ENCODE measurements at regions not wholly inside any gene's neighbourhood (a gene's known extent, or its start where the extent isn't known, plus 50 kb on each side); places are given as distances from the start of the nearest gene placed in this dataset.
"Not testable (repeated sequence)": the region's sequence is repeated elsewhere in the genome, so short reads cannot be mapped to it uniquely, and the experiment has no call there.

DNA sequence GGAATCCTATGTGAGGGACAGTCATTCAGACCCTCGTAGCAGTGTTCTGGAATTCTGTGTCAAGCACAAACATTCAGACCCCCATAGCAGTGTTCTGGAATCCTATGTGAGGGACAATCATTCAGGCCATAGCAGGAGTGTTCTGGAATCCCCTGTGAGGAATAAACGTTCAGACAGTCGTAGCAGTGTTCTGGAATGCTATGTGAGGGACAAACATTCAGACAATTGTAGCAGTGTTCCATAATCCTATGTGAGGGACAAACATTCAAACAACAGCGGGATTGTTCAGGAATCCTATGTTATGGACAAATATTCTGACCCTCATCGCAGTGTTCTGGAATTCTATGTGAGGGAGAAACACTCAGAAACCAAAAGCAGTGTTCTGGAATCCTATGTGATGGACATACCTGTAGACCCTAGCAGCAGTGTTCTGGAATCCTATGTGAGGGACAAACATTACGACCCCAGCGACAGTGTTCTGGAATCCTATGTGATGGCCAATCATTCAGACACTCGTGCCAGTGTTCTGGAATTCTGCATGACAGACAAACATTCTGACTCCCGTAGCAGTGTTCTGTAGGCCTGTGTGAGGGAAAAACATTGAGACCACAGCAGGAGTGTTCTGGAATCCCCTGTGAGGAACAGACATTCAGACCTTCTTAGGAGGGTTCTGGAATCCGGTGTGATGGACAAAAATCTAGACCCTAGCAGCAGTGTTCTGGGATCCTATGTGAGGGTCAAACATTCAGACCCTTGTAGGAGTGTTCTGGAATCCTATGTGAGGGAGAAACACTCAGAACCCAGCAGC is 388.1 kb upstream of the SPATA31A5 start:
- H3K36me3 ChIP-seq (ENCODE audit: control insufficient read depth in 2 of 2, extremely low read depth in 1 of 2, insufficient read depth in 1 of 2, low read length in 1 of 2); H3K4me1 ChIP-seq (ENCODE audit: control insufficient read depth in 1 of 2, extremely low read depth in 1 of 2, insufficient read depth in 2 of 2, low read length in 2 of 2); H3K4me3 ChIP-seq (ENCODE audit: control insufficient read depth in 1 of 2, extremely low read depth in 1 of 2, low read length in 1 of 2); H3K27ac Mint-ChIP-seq; H3K36me3 Mint-ChIP-seq; ATAC-seq (replicated peaks in 1 of 4); POLR2A ChIA-PET; DNase-seq; CTCF ChIA-PET; H3K27me3 Mint-ChIP-seq; H3K4me3 Mint-ChIP-seq; H3K4me1 Mint-ChIP-seq; H3K9me3 ChIP-seq; H3K9me3 Mint-ChIP-seq; H3K27ac ChIP-seq (ENCODE audit: low read length); H3K27me3 ChIP-seq (replicated peaks in 1 of 2; ENCODE audit: control insufficient read depth in 2 of 2, extremely low read depth in 1 of 2, insufficient read depth in 2 of 2, low read length in 1 of 2): not testable (repeated sequence)
- 64% methylated on average over 5 of the region's 10 CpGs for WGBS (ENCODE audit: insufficient coverage)

DNA sequence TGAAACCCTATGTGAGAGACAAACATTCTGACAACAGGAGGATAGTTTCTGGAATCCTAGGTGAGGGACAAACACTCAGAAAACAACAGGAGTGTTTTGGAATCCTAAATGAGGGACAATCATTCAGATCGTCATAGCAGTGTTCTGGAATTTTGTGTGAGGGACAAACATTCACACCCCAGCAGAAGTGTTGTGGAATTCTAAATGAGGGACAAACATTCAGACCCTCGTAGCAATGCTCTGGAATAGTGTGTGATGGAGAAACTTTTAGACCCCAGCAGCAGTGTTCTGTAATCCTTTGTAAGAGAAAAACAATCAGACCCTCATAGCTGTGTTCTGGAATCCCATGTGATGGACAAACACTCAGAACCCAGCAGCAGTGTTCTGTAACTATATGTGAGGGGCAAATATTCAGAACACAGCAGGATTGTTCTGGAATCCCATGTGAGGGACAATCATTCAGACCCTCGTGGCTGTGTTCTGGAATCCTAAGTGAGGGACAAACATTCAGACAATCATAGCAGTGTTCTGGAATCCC is 387.4 kb upstream of the SPATA31A5 start:
- H3K9me3 Mint-ChIP-seq; H3K4me3 ChIP-seq (ENCODE audit: control insufficient read depth in 1 of 2, extremely low read depth in 1 of 2, low read length in 1 of 2); H3K27ac Mint-ChIP-seq; DNase-seq; H3K27me3 ChIP-seq (replicated peaks in 1 of 2; ENCODE audit: control insufficient read depth in 2 of 2, extremely low read depth in 1 of 2, insufficient read depth in 2 of 2, low read length in 1 of 2); H3K4me3 Mint-ChIP-seq; H3K36me3 Mint-ChIP-seq; CTCF ChIA-PET; POLR2A ChIA-PET; ATAC-seq (replicated peaks in 1 of 4); H3K27me3 Mint-ChIP-seq; H3K4me1 ChIP-seq (ENCODE audit: control insufficient read depth in 1 of 2, extremely low read depth in 1 of 2, insufficient read depth in 2 of 2, low read length in 2 of 2); H3K4me1 Mint-ChIP-seq; H3K9me3 ChIP-seq; H3K36me3 ChIP-seq (ENCODE audit: control insufficient read depth in 2 of 2, extremely low read depth in 1 of 2, insufficient read depth in 1 of 2, low read length in 1 of 2); H3K27ac ChIP-seq (ENCODE audit: low read length): not testable (repeated sequence)
- 26% methylated on average over 2 of the region's 3 CpGs for WGBS (ENCODE audit: insufficient coverage)

DNA sequence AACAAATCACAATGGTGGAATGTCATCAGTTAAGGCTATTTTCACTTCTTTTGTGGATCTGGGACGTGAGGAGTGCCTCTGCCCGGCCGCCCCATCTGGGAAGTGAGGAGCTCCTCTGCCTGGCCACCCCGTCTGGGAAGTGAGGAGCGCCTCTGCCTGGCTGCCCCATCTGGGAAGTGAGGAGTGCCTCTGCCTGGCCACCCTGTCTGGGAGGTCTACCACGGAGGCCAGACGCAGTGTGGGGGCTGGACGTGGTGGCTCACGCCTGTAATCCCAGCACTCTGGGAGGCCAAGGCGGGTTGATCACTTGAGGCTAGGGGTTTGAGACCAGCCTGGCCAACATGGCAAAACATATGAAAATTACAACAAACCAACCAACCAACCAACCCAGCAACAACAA is 369.7 kb upstream of the SPATA31A5 start:
- H3K27me3 Mint-ChIP-seq; CTCF ChIA-PET; H3K4me3 ChIP-seq (ENCODE audit: control insufficient read depth in 1 of 2, extremely low read depth in 1 of 2, low read length in 1 of 2); H3K27ac Mint-ChIP-seq; H3K27me3 ChIP-seq (replicated peaks in 1 of 2; ENCODE audit: control insufficient read depth in 2 of 2, extremely low read depth in 1 of 2, insufficient read depth in 2 of 2, low read length in 1 of 2); H3K4me1 Mint-ChIP-seq; ATAC-seq (replicated peaks in 1 of 4); DNase-seq; H3K4me1 ChIP-seq (ENCODE audit: control insufficient read depth in 1 of 2, extremely low read depth in 1 of 2, insufficient read depth in 2 of 2, low read length in 2 of 2); H3K27ac ChIP-seq (ENCODE audit: low read length); POLR2A ChIA-PET; H3K36me3 ChIP-seq (ENCODE audit: control insufficient read depth in 2 of 2, extremely low read depth in 1 of 2, insufficient read depth in 1 of 2, low read length in 1 of 2); H3K9me3 ChIP-seq; H3K4me3 Mint-ChIP-seq; H3K36me3 Mint-ChIP-seq: not testable (repeated sequence)
- 96% methylated on average over 8 of the region's 10 CpGs for WGBS (ENCODE audit: insufficient coverage)
- H3K9me3 Mint-ChIP-seq, result peaks cover 4 to 19% (median 5%) of the 10 kb centered on the region in 3 donors

DNA sequence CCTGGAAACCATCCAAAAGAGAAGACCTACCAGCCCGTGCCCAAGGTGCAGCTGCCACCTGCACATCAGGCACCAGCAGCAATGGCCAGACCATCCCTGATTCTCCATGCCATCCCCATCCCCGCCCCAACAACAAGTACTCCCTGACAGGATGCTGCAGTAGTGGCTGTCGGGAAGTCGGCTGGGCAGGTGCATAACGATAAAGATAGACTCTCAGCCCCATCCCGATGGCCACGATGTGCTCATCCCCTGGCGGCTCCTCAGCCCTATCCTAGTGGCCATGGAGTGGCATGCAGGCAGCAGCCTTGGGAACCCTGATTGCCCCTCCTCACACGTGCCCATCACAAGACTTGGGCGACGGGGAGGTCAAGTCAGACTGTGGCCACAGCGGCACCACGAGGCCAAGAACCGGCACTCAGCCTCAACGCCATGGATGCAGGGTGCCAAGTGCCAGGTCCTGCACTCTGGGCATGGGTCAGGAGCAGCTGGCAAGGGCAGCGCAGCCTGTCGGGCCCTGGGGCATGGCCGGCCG is 368.8 kb upstream of the SPATA31A5 start:
- peaks cover 4 to 19% (median 5%) of the 10 kb centered on the region in 3 donors for H3K9me3 Mint-ChIP-seq
- H3K4me3 Mint-ChIP-seq, result no peak overlapping the region
- H3K36me3 ChIP-seq (ENCODE audit: control insufficient read depth in 2 of 2, extremely low read depth in 1 of 2, insufficient read depth in 1 of 2, low read length in 1 of 2), result no peaks in the 10 kb centered on the region
- no peaks in the 10 kb centered on the region for H3K9me3 ChIP-seq
- H3K36me3 Mint-ChIP-seq, result no peaks in the 10 kb centered on the region
- no peak for ATAC-seq (replicated peaks in 1 of 4)
- DNase-seq, result no peak
- 91% methylated on average over 19 of the region's 19 CpGs for WGBS (ENCODE audit: insufficient coverage)
- ChIA-PET POLR2A (no interaction called here), CTCF (no interaction called here)
- no peaks in the 10 kb centered on the region for H3K27me3 ChIP-seq (replicated peaks in 1 of 2; ENCODE audit: control insufficient read depth in 2 of 2, extremely low read depth in 1 of 2, insufficient read depth in 2 of 2, low read length in 1 of 2)
- no peak overlapping the region for H3K27ac ChIP-seq (ENCODE audit: low read length)
- H3K27ac Mint-ChIP-seq, result no peak overlapping the region
- no peak overlapping the region for H3K4me3 ChIP-seq (ENCODE audit: control insufficient read depth in 1 of 2, extremely low read depth in 1 of 2, low read length in 1 of 2)
- no peaks in the 10 kb centered on the region for H3K27me3 Mint-ChIP-seq
- H3K4me1 ChIP-seq (ENCODE audit: control insufficient read depth in 1 of 2, extremely low read depth in 1 of 2, insufficient read depth in 2 of 2, low read length in 2 of 2), result no peaks in the 10 kb centered on the region
- H3K4me1 Mint-ChIP-seq, result no peaks in the 10 kb centered on the region

DNA sequence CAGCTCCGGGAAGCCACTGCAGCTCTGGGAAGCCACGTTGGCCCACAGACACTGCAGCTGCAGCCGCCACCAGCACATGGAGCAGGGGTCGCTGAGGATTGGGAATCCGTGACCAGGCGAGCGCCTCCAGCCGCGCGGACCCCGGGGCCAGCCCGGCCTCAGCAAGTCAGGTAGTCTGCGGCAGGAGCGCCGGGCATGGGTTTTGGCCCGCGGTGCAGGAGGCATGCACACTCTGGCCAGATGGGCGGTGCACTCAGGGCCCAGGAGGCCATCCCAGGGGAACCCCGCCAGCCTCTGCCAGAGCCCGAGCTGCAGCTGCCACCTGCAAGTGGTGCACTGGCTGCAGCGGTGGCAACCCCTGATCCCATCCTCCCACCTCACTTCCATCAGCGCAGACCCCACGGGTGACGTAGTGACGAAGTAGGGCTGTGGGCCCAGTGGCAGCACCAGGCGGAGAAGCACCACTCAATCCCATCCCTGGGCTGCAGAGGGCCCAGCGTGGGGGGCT is 368.3 kb upstream of the SPATA31A5 start:
- peaks cover 4 to 16% (median 5%) of the 10 kb centered on the region in 3 donors for H3K9me3 Mint-ChIP-seq
- Histone ChIP-seq H3K9me3 (no peaks in the 10 kb centered on the region), H3K4me3 (ENCODE audit: control insufficient read depth in 1 of 2, extremely low read depth in 1 of 2, low read length in 1 of 2) (no peak overlapping the region), H3K27me3 (replicated peaks in 1 of 2; ENCODE audit: control insufficient read depth in 2 of 2, extremely low read depth in 1 of 2, insufficient read depth in 2 of 2, low read length in 1 of 2) (no peaks in the 10 kb centered on the region), H3K36me3 (ENCODE audit: control insufficient read depth in 2 of 2, extremely low read depth in 1 of 2, insufficient read depth in 1 of 2, low read length in 1 of 2) (no peaks in the 10 kb centered on the region), H3K4me1 (ENCODE audit: control insufficient read depth in 1 of 2, extremely low read depth in 1 of 2, insufficient read depth in 2 of 2, low read length in 2 of 2) (no peaks in the 10 kb centered on the region), H3K27ac (ENCODE audit: low read length) (no peak overlapping the region)
- H3K4me3 Mint-ChIP-seq, result no peak overlapping the region
- H3K36me3 Mint-ChIP-seq, result no peaks in the 10 kb centered on the region
- ChIA-PET POLR2A (no interaction called here), CTCF (no interaction called here)
- no peak overlapping the region for H3K27ac Mint-ChIP-seq
- no peaks in the 10 kb centered on the region for H3K4me1 Mint-ChIP-seq
- no peak for ATAC-seq (replicated peaks in 1 of 4)
- H3K27me3 Mint-ChIP-seq, result no peaks in the 10 kb centered on the region
- DNase-seq, result no peak
- 90% methylated on average over 22 of the region's 27 CpGs for WGBS (ENCODE audit: insufficient coverage)

DNA sequence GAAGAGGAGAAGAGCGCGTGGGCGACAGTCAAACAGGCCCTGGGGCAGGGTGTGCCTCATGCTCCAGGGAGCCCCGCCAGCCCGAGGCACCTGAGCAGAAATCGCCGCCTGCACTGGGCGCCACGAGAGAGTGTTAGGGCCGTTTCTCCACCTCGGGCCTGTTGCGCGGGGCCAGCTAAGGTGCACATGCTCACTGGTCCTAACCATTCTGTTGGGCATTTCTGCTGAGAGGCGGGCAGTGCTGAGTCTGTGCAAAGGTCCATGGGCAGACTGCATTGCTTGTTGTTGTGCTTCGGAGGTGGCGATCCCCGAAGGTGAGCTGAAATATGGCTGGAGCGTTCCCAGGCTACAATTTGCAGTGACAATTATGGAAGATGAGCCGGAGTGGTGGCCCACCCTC is 367.8 kb upstream of the SPATA31A5 start:
- Histone ChIP-seq H3K4me3 (ENCODE audit: control insufficient read depth in 1 of 2, extremely low read depth in 1 of 2, low read length in 1 of 2) (no peak overlapping the region), H3K36me3 (ENCODE audit: control insufficient read depth in 2 of 2, extremely low read depth in 1 of 2, insufficient read depth in 1 of 2, low read length in 1 of 2) (no peaks in the 10 kb centered on the region), H3K4me1 (ENCODE audit: control insufficient read depth in 1 of 2, extremely low read depth in 1 of 2, insufficient read depth in 2 of 2, low read length in 2 of 2) (no peaks in the 10 kb centered on the region), H3K9me3 (no peaks in the 10 kb centered on the region), H3K27ac (ENCODE audit: low read length) (no peak overlapping the region), H3K27me3 (replicated peaks in 1 of 2; ENCODE audit: control insufficient read depth in 2 of 2, extremely low read depth in 1 of 2, insufficient read depth in 2 of 2, low read length in 1 of 2) (no peaks in the 10 kb centered on the region)
- WGBS (ENCODE audit: insufficient coverage), result 93% methylated on average over 15 of the region's 19 CpGs
- DNase-seq, result peak in 1 of 35 experiments; percentile 4
- Mint-ChIP-seq H3K4me1 (no peaks in the 10 kb centered on the region), H3K4me3 (no peak overlapping the region), H3K9me3 (peaks cover 4 to 12% (median 5%) of the 10 kb centered on the region in 3 donors), H3K27me3 (no peaks in the 10 kb centered on the region), H3K27ac (no peak overlapping the region), H3K36me3 (no peaks in the 10 kb centered on the region)
- ChIA-PET POLR2A (no interaction called here), CTCF (no interaction called here)
- ATAC-seq (replicated peaks in 1 of 4), result no peak
